AG10803 (cell line): ENCODE measurements at regions not wholly inside any gene's neighbourhood (a gene's known extent, or its start where the extent isn't known, plus 50 kb on each side); places are given as distances from the start of the nearest gene placed in this dataset.

Source experiments
- DNase-seq: peaks from one replicate; pipeline ENCODE4 v3.0.0; 2010; ENCODE audit warnings: low read depth
- H3K4me3 ChIP-seq: 2 replicates; pipeline ENCODE4 v1.5.1; 2011; ENCODE audit warnings: mild to moderate bottlenecking, low read length, control low read depth
- CTCF ChIP-seq: conservative IDR thresholded peaks from 2 replicates; pipeline ENCODE4 v1.5.1; 2011; ENCODE audit warnings: mild to moderate bottlenecking, low read length, control low read depth, inconsistent platforms

DNA sequence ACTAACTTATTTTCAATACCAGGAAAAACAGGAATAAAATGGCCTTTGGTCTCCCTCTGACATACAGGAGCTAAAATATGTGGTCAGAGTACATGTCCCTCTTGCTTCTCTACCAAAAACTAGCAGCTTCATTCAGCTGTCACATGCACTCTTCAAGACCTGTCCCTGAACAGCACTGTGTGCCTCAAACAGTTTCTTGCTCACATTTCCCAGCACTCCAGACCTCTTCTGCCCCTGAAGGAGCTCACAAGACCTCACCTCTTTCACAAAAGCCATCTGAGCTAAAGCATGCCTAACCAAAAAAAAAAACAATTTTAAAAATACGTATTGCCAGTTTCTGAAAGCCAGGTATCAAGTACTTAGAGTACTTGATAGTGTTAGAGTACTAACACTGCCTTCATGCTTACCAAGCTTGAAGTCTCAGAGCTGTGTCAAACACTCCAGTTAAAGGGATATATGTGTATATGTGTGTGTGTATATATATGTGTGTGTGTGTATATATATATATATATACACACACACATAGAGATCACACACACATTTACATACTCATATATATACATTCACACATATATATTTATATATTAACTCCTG is 148.3 kb upstream of the POU3F2 start:
- DNase-seq, result no peak
- no peak overlapping the region for H3K4me3 ChIP-seq
- TF ChIP-seq CTCF, result no peak

DNA sequence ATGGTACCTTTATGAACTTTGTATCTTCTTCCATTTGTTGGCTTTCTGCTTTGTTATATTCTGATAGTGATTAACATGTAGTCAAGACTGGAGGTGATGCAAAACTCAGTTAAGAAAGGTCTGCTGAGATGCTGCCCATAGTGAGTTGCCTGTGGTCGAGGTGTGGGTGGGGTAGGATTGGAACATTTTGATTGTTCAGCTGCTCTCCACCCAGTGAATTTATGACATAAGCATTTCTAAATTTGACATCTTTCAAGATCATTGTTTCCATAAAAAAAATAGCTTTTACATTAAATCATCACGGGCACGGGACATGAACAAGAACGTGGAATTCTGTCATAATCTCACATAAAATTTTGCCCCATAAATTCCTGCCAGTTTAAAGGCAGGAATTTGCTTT is 146.6 kb upstream of the POU3F2 start:
- no peak overlapping the region for H3K4me3 ChIP-seq
- no peak for DNase-seq
- no peak for TF ChIP-seq CTCF

GRCh38 chr6:98695091-98695801 is 139.1 kb upstream of the POU3F2 start:
- H3K4me3 ChIP-seq, result no peak overlapping the region
- TF ChIP-seq CTCF, result no peak
- no peak for DNase-seq

- TF ChIP-seq CTCF, result no peak
- no peak for DNase-seq
- H3K4me3 ChIP-seq, result no peak overlapping the region
Measured at GRCh38 chr6:98711380-98711779, 123.0 kb upstream of the POU3F2 start.

DNA sequence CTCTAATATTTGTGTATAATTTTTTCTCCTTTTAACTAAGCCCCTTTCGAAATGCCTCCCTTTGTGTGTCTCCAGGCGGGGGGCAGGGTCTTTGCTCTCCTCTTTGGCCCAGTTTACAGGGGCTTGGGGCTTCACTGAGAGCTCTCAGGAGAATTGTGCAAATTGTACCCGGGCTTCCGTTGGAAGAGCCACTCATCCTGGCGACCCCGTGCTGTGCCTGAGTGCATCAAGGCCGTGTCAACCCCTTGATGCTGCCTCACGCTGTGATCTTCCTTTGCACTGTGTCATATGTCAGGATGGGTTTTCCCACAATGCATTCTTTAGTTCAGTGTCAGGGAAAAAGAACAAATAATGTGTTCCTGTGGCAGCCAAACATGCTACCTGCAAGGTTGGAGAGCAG is 118.0 kb upstream of the POU3F2 start:
- DNase-seq, result no peak
- TF ChIP-seq CTCF, result no peak

GRCh38 chr6:98717322-98717877 is 117.0 kb upstream of the POU3F2 start:
- TF ChIP-seq CTCF, result no peak
- DNase-seq, result no peak
- H3K4me3 ChIP-seq, result no peak overlapping the region

More for the DNA sequence above, 118.0 kb upstream of the POU3F2 start:
- H3K4me3 ChIP-seq, result no peak overlapping the region

DNA sequence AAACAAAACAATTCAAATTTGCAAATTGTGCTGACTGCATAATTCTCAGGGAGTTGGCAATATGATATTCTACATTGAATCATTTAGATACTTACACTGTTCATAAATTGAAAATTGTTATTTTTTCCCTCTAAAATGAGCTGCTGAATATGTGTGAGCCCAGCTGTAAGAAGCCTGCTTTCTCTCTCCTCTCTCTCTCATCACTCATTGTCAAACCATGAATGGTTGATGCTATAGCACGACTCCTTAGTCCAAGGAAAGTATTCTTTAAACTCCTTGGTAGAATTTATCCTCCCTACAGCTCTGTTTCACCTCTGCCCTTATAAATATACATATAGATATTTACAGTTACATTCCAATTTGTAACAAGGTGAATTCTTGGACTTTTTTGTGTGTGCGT is 116.4 kb upstream of the POU3F2 start:
- no peak for DNase-seq
- no peak overlapping the region for H3K4me3 ChIP-seq
- TF ChIP-seq CTCF, result no peak
